Panc1 (cell line): ENCODE measurements at regions not wholly inside any gene's neighbourhood (a gene's known extent, or its start where the extent isn't known, plus 50 kb on each side); places are given as distances from the start of the nearest gene placed in this dataset.

Experiments used
- ATAC-seq: fragments of 200-7000 bp; cut with Tn5 transposase; 2 replicates; pipeline ENCODE4 v1.9.1; 2020; ENCODE audit warnings: mild to moderate bottlenecking, moderate library complexity
- BruUV-seq: library from RNA; stranded (reverse); fragments of 400-500 nt; replicated peaks from 2 replicates; lab custom pipeline; 2021; lab: Mats Ljungman, UMichigan
- CTCF ChIA-PET: fragments of 300-600 bp; sonication (Branson Sonifier 250); formaldehyde crosslinking; loops from one replicate; lab custom pipeline; 2022; ENCODE audit warnings: antibody characterized with exemption; lab: Charles Lee
- POLR2A ChIA-PET: fragments of 300-600 bp; sonication (Branson Sonifier 250); formaldehyde crosslinking; loops from one replicate; lab custom pipeline; 2022; ENCODE audit warnings: antibody characterized with exemption; lab: Charles Lee
- DNase-seq: peaks from one replicate; pipeline ENCODE4 v3.0.0-alpha.2; 2010; ENCODE audit warnings: low read depth, low spot score
- H3K27ac ChIP-seq: 2 replicates; pipeline ENCODE4 v1.5.1; 2011; ENCODE audit warnings: mild to moderate bottlenecking, low read length, inconsistent platforms
- H3K27me3 ChIP-seq: fragments of 200-500 bp; sonication (Bioruptor generic); 2 replicates; pipeline ENCODE4 v1.6.0; 2014; ENCODE audit warnings: low read length, inconsistent platforms; ENCODE audit not compliant: control insufficient read depth, insufficient read depth
- H3K36me3 ChIP-seq: fragments of 200-500 bp; sonication (Bioruptor generic); 2 replicates; pipeline ENCODE4 v1.5.1; 2014; ENCODE audit warnings: inconsistent platforms, mild to moderate bottlenecking, low read length, moderate library complexity; ENCODE audit not compliant: control insufficient read depth, insufficient read depth
- H3K4me1 ChIP-seq: 2 replicates; pipeline ENCODE4 v1.5.1; 2011; ENCODE audit warnings: inconsistent platforms, mild to moderate bottlenecking, low read length, moderate library complexity; ENCODE audit not compliant: control insufficient read depth, insufficient read depth
- H3K4me3 ChIP-seq, 2 experiments: 2 replicates each; pipeline ENCODE4 v1.5.1; 2011 to 2012; ENCODE audit warnings: low read depth in 2 of 2, low read length in 2 of 2, mild to moderate bottlenecking in 2 of 2, inconsistent platforms in 1 of 2, moderate library complexity in 1 of 2
- H3K9me3 ChIP-seq: fragments of 200-500 bp; sonication (Bioruptor generic); 2 replicates; pipeline ENCODE4 v1.5.1; 2014; ENCODE audit warnings: low read depth, mild to moderate bottlenecking, inconsistent platforms, low read length, moderate library complexity; ENCODE audit not compliant: control insufficient read depth, insufficient read depth
- CTCF ChIP-seq: fragments of 450-650 bp; IDR thresholded peaks from 2 replicates; pipeline ENCODE4 v1.5.1; 2017; ENCODE audit warnings: mild to moderate bottlenecking
- POLR2AphosphoS5 ChIP-seq: IDR thresholded peaks from 2 replicates; pipeline ENCODE4 v1.6.1; 2012; ENCODE audit warnings: mild to moderate bottlenecking, low read depth, low read length, moderate library complexity
- REST ChIP-seq, 2 experiments: IDR thresholded peaks; 2 replicates each; pipeline ENCODE4 v1.6.1; 2011 to 2012; ENCODE audit warnings: low read depth in 2 of 2, control low read depth in 1 of 2, low read length in 1 of 2, mild to moderate bottlenecking in 1 of 2, moderate library complexity in 1 of 2; ENCODE audit not compliant: insufficient read depth in 1 of 2
- SIN3A ChIP-seq: IDR thresholded peaks from 2 replicates; pipeline ENCODE4 v1.6.1; 2012; ENCODE audit warnings: low read depth, mild to moderate bottlenecking, low read length, moderate library complexity, borderline replicate concordance; ENCODE audit not compliant: insufficient read depth
- TCF7L2 ChIP-seq: IDR thresholded peaks from 2 replicates; pipeline ENCODE4 v1.6.1; 2011; ENCODE audit warnings: mild to moderate bottlenecking, low read depth, low read length, inconsistent platforms
- in situ Hi-C: cut with HindIII; loops from 2 replicates; pipeline ENCODE4 v1.10.0; 2016; ENCODE audit warnings: low sequenced_read_pairs, low pct_unique_long_range_greater_than_20kb
- intact Hi-C: fragments of 100-400 bp; cut with micrococcal nuclease; formaldehyde crosslinking; loops from one replicate; pipeline ENCODE4 v1.10.0; 2022; ENCODE audit not compliant: unreplicated experiment

GRCh38 chr12:25896981-25897380, 61.5 kb upstream of the RASSF8 start:
- intact Hi-C loops, result no loop called here
- Histone ChIP-seq H3K4me3 (no peak overlapping the region), H3K27ac (no peak overlapping the region), H3K36me3 (no peaks in the 10 kb centered on the region), H3K27me3 (peaks cover 4% of the 10 kb centered on the region; the same call in 1 of the 2 replicates), H3K4me1 (no peaks in the 10 kb centered on the region), H3K9me3 (no peaks in the 10 kb centered on the region)
- POLR2A ChIA-PET, result no interaction called here
- BruUV-seq, result no TSS peak
- DNase-seq (no peak), ATAC-seq (no peak)
- in situ Hi-C loops, result no loop called here
- TF ChIP-seq REST (IDR thresholded peaks at IDR 0.05; ENCODE audit: insufficient read depth in 1 of 2, low read depth in 2 of 2, low read length in 1 of 2) (no peak), CTCF (peak; percentile 11; the same call in 1 of the 2 replicates)
- CTCF ChIA-PET, result no interaction called here

GRCh38 chr12:25903603-25904245, 54.8 kb upstream of the RASSF8 start:
- Histone ChIP-seq H3K27ac (no peak overlapping the region), H3K9me3 (no peaks in the 10 kb centered on the region), H3K36me3 (no peaks in the 10 kb centered on the region), H3K4me1 (no peaks in the 10 kb centered on the region), H3K4me3 (no peak overlapping the region), H3K27me3 (peaks cover 4% of the 10 kb centered on the region; the same call in 1 of the 2 replicates)
- ChIA-PET POLR2A (no interaction called here), CTCF (interaction anchor here (0.6 kb wide), 1 partner anchor 46 kb away, joined by 3 read pairs; no protein-coding TSS in a partner anchor)
- in situ Hi-C loops, result no loop called here
- no peak for DNase-seq
- no peak for ATAC-seq
- intact Hi-C loops, result no loop called here
- no peak for TF ChIP-seq SIN3A
- no peak for TF ChIP-seq POLR2AphosphoS5
- TF ChIP-seq TCF7L2, result no peak
- TF ChIP-seq REST (IDR thresholded peaks at IDR 0.05; ENCODE audit: insufficient read depth in 1 of 2, low read depth in 2 of 2, low read length in 1 of 2), result no peak
- no peak for TF ChIP-seq CTCF
- no TSS peak for BruUV-seq
